ENCODE measurements at regions not wholly inside any gene's neighbourhood (a gene's known extent, or its start where the extent isn't known, plus 50 kb on each side); places are given as distances from the start of the nearest gene placed in this dataset.
"Not testable (repeated sequence)": the region's sequence is repeated elsewhere in the genome, so short reads cannot be mapped to it uniquely, and the experiment has no call there.

GRCh38 chr10:9999627-10000026 lies 1018.0 kb upstream of the CELF2 start:
- DNase-seq: no peak

GRCh38 chr10:10007957-10008356 lies 1009.7 kb upstream of the CELF2 start:
- no peak for DNase-seq

GRCh38 chr10:10010397-10010796 lies 1007.3 kb upstream of the CELF2 start:
- no peak for DNase-seq

- DNase-seq: peak; percentile 50
Measured at GRCh38 chr10:10014846-10015245, 1002.8 kb upstream of the CELF2 start.

- no peak for DNase-seq
Measured at GRCh38 chr10:10017716-10018115, 1000.0 kb upstream of the CELF2 start.

- DNase-seq: no peak
Measured at GRCh38 chr10:10020945-10021344, 996.7 kb upstream of the CELF2 start.

- DNase-seq: no peak
Measured at GRCh38 chr10:10032991-10033390, 984.7 kb upstream of the CELF2 start.

GRCh38 chr10:10038348-10038747 lies 979.3 kb upstream of the CELF2 start:
- DNase-seq: peak; percentile 55

GRCh38 chr10:10039595-10039994 lies 978.1 kb upstream of the CELF2 start:
- DNase-seq: no peak

- no peak for DNase-seq
Measured at GRCh38 chr10:10043083-10043482, 974.6 kb upstream of the CELF2 start.

- no peak for DNase-seq
Measured at GRCh38 chr10:10044922-10045764, 972.5 kb upstream of the CELF2 start.

GRCh38 chr10:10045765-10046028 lies 972.0 kb upstream of the CELF2 start:
- peak; percentile 15 for DNase-seq

- no peak for DNase-seq
Measured at GRCh38 chr10:10047426-10047825, 970.2 kb upstream of the CELF2 start.

- no peak for DNase-seq
Measured at GRCh38 chr10:10053051-10053450, 964.6 kb upstream of the CELF2 start.

GRCh38 chr10:10054466-10054865 lies 963.2 kb upstream of the CELF2 start:
- no peak for DNase-seq

- peak; percentile 47 for DNase-seq
Measured at GRCh38 chr10:10055656-10056442, 961.8 kb upstream of the CELF2 start.

GRCh38 chr10:10056961-10057360 lies 960.7 kb upstream of the CELF2 start:
- DNase-seq: peak; percentile 38

- no peak for DNase-seq
Measured at GRCh38 chr10:10067644-10068043, 950.0 kb upstream of the CELF2 start.

GRCh38 chr10:10074847-10075246 lies 942.8 kb upstream of the CELF2 start:
- DNase-seq: not testable (repeated sequence)

GRCh38 chr10:10078446-10078845 lies 939.2 kb upstream of the CELF2 start:
- no peak for DNase-seq

- peak; percentile 74 for DNase-seq
Measured at GRCh38 chr10:10092581-10092980, 925.1 kb upstream of the CELF2 start.

- no peak for DNase-seq
Measured at GRCh38 chr10:10093021-10093420, 924.7 kb upstream of the CELF2 start.

GRCh38 chr10:10094691-10095090 lies 923.0 kb upstream of the CELF2 start:
- peak; percentile 7 for DNase-seq

- DNase-seq: no peak
Measured at GRCh38 chr10:10096296-10096695, 921.4 kb upstream of the CELF2 start.

All from fibroblast of skin of scalp (primary cell).